ENCODE measurements at regions not wholly inside any gene's neighbourhood (a gene's known extent, or its start where the extent isn't known, plus 50 kb on each side); places are given as distances from the start of the nearest gene placed in this dataset.

- in situ Hi-C loops (cut with HindIII; ENCODE audit: low sequenced_read_pairs): no loop called here
- no peak for TF ChIP-seq CTCF (IDR thresholded peaks at IDR 0.05; ENCODE audit: low read depth, low read length, missing control alignments)
- no peak for DNase-seq (ENCODE audit: low read depth)
- no peak overlapping the region for H3K4me3 ChIP-seq (ENCODE audit: low read depth, low read length)
These were observed 464.4 kb upstream of the MBL2 start for GRCh38 chr10:53236941-53237340.

- in situ Hi-C loops (cut with HindIII; ENCODE audit: low sequenced_read_pairs): no loop called here
- H3K4me3 ChIP-seq (ENCODE audit: low read depth, low read length): no peak overlapping the region
- TF ChIP-seq CTCF (IDR thresholded peaks at IDR 0.05; ENCODE audit: low read depth, low read length, missing control alignments): no peak
- no peak for DNase-seq (ENCODE audit: low read depth)
These were observed 461.2 kb upstream of the MBL2 start for GRCh38 chr10:53233749-53234148.

- no peak for TF ChIP-seq CTCF (IDR thresholded peaks at IDR 0.05; ENCODE audit: low read depth, low read length, missing control alignments)
- in situ Hi-C loops (cut with HindIII; ENCODE audit: low sequenced_read_pairs): no loop called here
- DNase-seq (ENCODE audit: low read depth): no peak
- no peak overlapping the region for H3K4me3 ChIP-seq (ENCODE audit: low read depth, low read length)
These were observed 458.1 kb upstream of the MBL2 start for GRCh38 chr10:53230651-53231050.

- in situ Hi-C loops (cut with HindIII; ENCODE audit: low sequenced_read_pairs): no loop called here
These were observed 451.3 kb upstream of the MBL2 start for GRCh38 chr10:53223851-53224250.

GRCh38 chr10:53222806-53223205, 450.2 kb upstream of the MBL2 start:
- no peak overlapping the region for H3K4me3 ChIP-seq (ENCODE audit: low read depth, low read length)
- DNase-seq (ENCODE audit: low read depth): no peak
- in situ Hi-C loops (cut with HindIII; ENCODE audit: low sequenced_read_pairs): no loop called here
- TF ChIP-seq CTCF (IDR thresholded peaks at IDR 0.05; ENCODE audit: low read depth, low read length, missing control alignments): no peak

More at GRCh38 chr10:53223851-53224250, 451.3 kb upstream of the MBL2 start:
- DNase-seq (ENCODE audit: low read depth): peak; percentile 9
- no peak for TF ChIP-seq CTCF (IDR thresholded peaks at IDR 0.05; ENCODE audit: low read depth, low read length, missing control alignments)
- H3K4me3 ChIP-seq (ENCODE audit: low read depth, low read length): no peak overlapping the region

GRCh38 chr10:53209944-53210611, 437.5 kb upstream of the MBL2 start:
- DNase-seq (ENCODE audit: low read depth): peak; percentile 13
- in situ Hi-C loops (cut with HindIII; ENCODE audit: low sequenced_read_pairs): no loop called here
- TF ChIP-seq CTCF (IDR thresholded peaks at IDR 0.05; ENCODE audit: low read depth, low read length, missing control alignments): peak; percentile 18
- no peak overlapping the region for H3K4me3 ChIP-seq (ENCODE audit: low read depth, low read length)

Data from astrocyte of the cerebellum (primary cell).